Effector CD4-positive, alpha-beta T cell (primary cell): ENCODE measurements at regions not wholly inside any gene's neighbourhood (a gene's known extent, or its start where the extent isn't known, plus 50 kb on each side); places are given as distances from the start of the nearest gene placed in this dataset.
"Not testable (repeated sequence)": the region's sequence is repeated elsewhere in the genome, so short reads cannot be mapped to it uniquely, and the experiment has no call there.

Source experiments
- DNase-seq: peaks from one replicate; pipeline ENCODE4 v3.0.0-alpha.2; 2020

DNA sequence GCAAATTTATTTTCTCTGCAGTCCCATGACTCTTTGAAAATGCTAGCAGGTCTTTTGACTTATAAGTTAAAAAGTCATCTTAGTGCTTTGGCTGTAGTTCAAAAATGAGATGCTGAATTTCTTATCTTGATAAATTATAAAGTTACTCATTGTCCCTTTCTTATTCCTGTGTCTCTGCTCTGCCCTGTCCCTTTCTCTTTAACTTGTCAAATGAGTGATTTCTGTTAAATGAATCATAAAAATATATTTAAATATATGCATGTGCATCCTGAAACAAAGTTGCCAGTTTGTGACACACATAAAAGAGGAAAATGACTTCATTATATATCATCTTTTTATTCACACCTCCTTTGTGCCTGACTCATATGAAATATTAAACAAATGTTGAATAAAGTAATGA is 1097.3 kb upstream of the EPHA6 start:
- no peak for DNase-seq

GRCh38 chr3:95718168-95718567 is 1096.2 kb upstream of the EPHA6 start:
- DNase-seq, result no peak

GRCh38 chr3:95719481-95719880 is 1094.9 kb upstream of the EPHA6 start:
- no peak for DNase-seq

DNA sequence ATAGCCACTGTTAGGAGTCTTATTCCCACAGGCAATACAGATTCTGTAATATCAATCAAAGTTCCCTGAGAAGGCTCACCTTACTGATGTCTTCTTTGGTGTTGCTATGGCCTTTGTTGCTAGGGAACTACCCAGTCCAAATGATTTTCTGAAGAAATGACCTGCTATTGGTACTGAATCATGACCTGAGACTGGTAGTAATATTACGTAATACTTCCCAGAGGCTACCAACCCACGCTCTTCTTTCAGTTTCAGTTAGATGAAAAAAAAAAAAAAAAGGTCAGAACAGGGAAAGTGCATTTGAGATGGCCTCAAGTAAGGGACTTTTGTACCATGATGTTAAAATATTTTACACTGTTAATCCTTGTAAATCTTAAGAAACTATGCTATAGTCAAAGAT is 1092.5 kb upstream of the EPHA6 start:
- DNase-seq, result no peak

GRCh38 chr3:95725770-95726169 is 1088.6 kb upstream of the EPHA6 start:
- no peak for DNase-seq

GRCh38 chr3:95731753-95732152 is 1082.6 kb upstream of the EPHA6 start:
- DNase-seq, result no peak

DNA sequence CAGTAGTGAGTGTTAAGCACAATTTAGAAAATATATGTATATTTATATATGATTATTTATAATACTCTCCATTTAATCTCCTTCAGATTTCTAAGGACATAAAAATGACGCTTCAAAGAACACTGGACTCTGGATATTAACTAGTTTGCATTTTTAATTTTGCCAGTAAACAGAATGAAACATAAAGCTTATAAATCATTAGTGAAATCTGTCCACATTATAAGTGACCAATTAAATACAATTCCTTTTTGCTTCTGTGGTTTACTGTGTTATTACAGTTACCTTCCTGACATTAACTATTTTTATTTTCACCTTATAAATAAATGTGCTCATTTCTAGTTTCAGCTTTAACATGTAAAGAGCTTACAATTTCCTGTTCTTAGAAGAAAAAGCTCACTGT is 1081.1 kb upstream of the EPHA6 start:
- DNase-seq, result no peak

DNA sequence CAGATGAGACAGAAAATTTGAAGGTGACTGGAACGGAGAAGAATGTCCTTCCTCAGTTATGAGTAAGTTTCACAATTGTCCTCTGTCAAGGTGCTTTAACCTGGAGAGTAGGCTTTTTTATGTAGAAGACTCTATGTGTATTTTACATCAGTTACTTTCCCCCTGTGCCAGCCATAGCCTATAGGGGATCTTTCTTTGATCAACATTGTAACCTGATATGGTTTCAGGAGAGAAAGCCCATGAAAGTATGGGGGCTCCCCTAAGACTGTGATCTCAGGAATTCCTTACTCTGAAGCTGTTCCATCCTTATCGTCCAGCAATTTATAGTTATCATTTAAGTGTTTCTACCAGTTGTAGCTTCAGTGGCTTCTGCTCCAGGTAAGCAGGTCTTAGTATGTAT is 1076.3 kb upstream of the EPHA6 start:
- DNase-seq, result no peak

- not testable (repeated sequence) for DNase-seq
Measured at GRCh38 chr3:95744896-95745295, 1069.5 kb upstream of the EPHA6 start.

DNA sequence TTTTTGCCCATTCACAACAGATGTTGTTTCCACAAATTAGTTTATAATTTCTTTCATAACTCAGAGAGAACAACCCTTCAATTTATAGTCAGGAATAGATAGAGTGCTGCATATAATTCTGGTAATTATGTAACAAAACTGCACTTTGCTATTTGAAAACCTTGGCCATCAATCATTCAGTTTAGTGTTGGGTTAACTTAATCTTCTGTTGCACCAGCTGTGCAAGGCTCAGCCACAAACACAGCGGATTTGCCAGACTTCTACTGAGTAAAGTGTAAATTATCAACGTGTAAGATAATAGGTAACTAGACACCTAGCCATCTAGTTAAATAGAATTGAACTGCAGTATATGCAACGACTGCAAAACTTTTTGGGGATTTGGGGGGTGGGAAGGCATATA is 1064.3 kb upstream of the EPHA6 start:
- no peak for DNase-seq

DNA sequence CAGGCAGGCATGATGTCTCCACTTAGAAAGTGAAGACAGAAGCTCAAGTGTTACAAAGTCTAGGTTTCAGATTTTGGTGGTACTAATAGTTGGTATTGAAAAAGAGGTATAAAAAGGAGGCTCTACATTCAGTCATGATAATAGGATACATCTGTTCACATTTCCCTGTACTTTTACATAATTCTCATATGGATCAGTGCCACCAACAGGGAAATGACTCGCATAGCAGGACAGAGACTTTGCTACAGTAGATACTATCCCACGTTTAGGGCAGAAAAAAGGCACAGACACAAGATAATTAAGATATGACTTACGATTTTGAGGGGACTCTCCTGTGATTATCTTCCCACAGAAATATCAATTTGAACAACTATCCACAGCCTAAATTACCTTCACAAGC is 1062.9 kb upstream of the EPHA6 start:
- no peak for DNase-seq

GRCh38 chr3:95752199-95752598 is 1062.2 kb upstream of the EPHA6 start:
- no peak for DNase-seq

GRCh38 chr3:95758707-95759106 is 1055.7 kb upstream of the EPHA6 start:
- no peak for DNase-seq

- DNase-seq, result no peak
Measured at GRCh38 chr3:95759614-95760301, 1054.6 kb upstream of the EPHA6 start.

GRCh38 chr3:95775486-95776094 is 1038.8 kb upstream of the EPHA6 start:
- DNase-seq, result no peak

- no peak for DNase-seq
Measured at GRCh38 chr3:95781598-95781997, 1032.8 kb upstream of the EPHA6 start.

- DNase-seq, result no peak
Measured at GRCh38 chr3:95789111-95789510, 1025.3 kb upstream of the EPHA6 start.

GRCh38 chr3:95797081-95797480 is 1017.3 kb upstream of the EPHA6 start:
- DNase-seq, result no peak

DNA sequence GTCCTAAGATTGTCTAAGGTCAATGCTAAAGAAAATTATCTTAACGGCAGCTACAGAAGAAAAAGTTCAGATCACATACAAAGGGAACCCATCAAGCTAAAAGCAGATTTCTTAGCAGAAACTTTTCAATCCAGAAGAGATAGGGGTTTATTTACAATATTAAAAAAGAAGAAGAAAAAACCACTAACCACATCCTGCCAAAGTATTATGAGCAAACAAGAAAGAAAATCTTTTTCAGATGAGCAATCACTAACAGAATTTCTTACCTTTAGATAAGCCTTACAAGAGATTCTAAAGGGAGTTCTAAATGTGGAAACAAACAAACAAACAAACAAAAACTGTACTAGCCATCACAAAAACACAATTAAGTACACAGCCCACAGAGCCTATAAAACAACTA is 1015.8 kb upstream of the EPHA6 start:
- no peak for DNase-seq

DNA sequence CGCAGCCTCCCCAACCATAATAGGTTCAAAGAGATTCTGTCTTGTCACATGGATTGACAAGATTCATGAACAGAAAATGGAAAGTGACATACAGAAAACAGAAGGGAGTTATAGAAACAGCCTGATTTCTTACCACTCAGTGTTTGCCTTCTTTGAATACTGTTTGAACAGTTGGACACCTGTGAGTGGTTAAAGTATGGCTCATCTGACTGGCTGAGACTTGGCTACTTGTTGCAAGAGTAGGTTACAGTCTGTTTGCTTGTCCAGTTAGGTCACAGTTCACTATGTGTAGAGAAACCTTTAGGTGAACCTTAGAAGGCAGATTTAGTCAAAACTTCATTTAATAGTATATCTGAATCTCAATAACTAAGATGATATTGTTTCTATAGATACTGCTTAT is 1003.9 kb upstream of the EPHA6 start:
- DNase-seq, result no peak

DNA sequence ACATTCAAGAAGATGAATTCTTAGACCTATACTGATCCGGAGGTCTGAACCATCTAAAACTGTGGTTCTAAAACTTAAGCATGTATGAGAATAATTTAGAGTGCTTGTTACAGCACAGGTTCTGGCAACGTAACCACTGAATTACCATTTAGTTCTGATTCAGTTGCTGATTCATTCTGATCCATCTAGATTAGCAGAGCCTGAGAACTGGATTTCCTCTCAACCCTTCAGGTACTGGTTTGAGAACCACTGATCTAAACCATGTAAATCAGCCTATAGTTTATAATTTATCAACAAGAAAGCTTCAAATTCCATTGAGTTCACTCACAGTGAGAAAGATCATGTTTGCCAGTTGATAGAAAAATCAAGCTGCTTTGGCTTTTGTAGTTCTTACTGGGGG is 1001.1 kb upstream of the EPHA6 start:
- no peak for DNase-seq

- DNase-seq, result no peak
Measured at GRCh38 chr3:95815828-95816227, 998.6 kb upstream of the EPHA6 start.

DNA sequence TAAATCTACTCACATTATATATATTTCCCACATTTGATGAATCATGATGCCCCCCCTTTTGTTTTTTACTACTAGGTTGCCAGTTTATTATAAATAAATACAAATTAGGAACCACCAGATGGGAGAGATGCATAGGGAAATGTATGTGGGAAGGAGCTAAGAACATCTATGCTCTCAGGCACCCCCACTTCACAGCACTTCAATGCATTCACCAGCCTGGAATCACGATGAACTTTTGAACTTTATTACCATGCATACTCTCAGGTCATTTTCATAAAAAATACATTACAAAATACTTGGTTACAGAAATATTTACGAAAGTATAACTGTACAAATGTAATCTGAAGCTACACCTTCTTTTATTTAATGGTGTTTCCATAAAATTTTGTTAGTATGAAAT is 988.0 kb upstream of the EPHA6 start:
- no peak for DNase-seq

DNA sequence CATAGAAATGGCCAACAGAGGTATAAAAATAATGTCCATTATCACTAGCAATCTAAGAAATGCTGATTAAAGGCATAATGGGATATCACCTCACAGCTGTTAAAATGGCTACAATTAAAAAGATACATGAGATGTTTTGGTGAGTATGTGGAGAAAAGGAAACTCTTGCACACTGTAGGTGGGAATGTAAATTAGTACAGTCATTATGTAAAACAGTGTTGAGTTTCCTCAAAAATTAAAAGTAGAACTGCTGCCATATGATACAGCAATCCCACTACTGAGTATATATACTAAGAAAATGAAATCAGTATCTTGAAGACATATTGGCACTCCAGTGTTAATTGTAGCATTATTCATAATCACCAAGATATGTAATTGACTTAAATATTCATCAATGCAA is 982.2 kb upstream of the EPHA6 start:
- DNase-seq, result no peak

DNA sequence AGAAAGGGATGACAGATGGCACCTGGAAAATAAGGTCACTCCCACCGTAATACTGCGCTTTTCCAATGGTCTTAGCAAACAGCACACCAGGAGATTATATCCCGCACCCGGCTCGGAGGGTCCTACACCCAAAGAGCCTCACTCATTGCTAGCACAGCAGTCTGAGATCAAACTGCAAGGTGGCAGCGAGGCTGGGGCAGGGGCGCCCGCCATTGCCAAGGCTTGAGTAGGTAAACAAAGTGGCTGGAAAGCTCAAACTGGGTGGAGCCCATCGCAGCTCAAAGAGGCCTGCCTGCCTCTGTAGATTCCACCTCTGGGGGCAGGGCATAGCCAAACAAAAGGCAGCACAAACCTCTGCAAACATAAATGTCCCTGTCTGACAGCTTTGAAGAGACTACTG is 953.8 kb upstream of the EPHA6 start:
- not testable (repeated sequence) for DNase-seq
